ENCODE measurements at regions not wholly inside any gene's neighbourhood (a gene's known extent, or its start where the extent isn't known, plus 50 kb on each side); places are given as distances from the start of the nearest gene placed in this dataset.

- no peaks in the 10 kb centered on the region for H3K9me2 ChIP-seq (ENCODE audit: insufficient read depth)
- ChIA-PET CTCF (no interaction called here), POLR2A (ENCODE audit: unreplicated experiment) (no interaction called here)
- H3K27ac ChIP-seq = no peak overlapping the region
- no peak for TF ChIP-seq CTCF (conservative IDR thresholded peaks at IDR 0.05)
- no peak for TF ChIP-seq EZH2 (IDR thresholded peaks at IDR 0.05; ENCODE audit: low read depth)
- intact Hi-C loops (cut with micrococcal nuclease; ENCODE audit: unreplicated experiment) = no loop called here
- H3K4me3 ChIP-seq = no peak overlapping the region
- H3F3A ChIP-seq (ENCODE audit: insufficient read depth, low read depth) = no peaks in the 10 kb centered on the region
- H3K36me3 ChIP-seq (ENCODE audit: low read depth) = no peaks in the 10 kb centered on the region
- H3K9me3 ChIP-seq (ENCODE audit: insufficient read depth, low read depth) = no peaks in the 10 kb centered on the region
- no peaks in the 10 kb centered on the region for H3K79me2 ChIP-seq (ENCODE audit: low read depth)
- H4K20me1 ChIP-seq (ENCODE audit: insufficient read depth) = no peaks in the 10 kb centered on the region
- DNase-seq = no peak
- no peaks in the 10 kb centered on the region for H3K4me1 ChIP-seq (replicated peaks; ENCODE audit: insufficient read depth)
- H3K4me2 ChIP-seq = no peak overlapping the region
- BruUV-seq (replicated peaks) = no TSS peak
- H3K27me3 ChIP-seq (ENCODE audit: insufficient read depth, low read depth) = no peaks in the 10 kb centered on the region
- no peak overlapping the region for H2AFZ ChIP-seq
Observed at GRCh38 chr4:30653291-30653690, 66.9 kb upstream of the PCDH7 start.

GRCh38 chr4:30656828-30657227 is 63.3 kb upstream of the PCDH7 start:
- intact Hi-C loops (cut with micrococcal nuclease; ENCODE audit: unreplicated experiment) = no loop called here
- no peaks in the 10 kb centered on the region for H3K27me3 ChIP-seq (ENCODE audit: insufficient read depth, low read depth)
- H3K36me3 ChIP-seq (ENCODE audit: low read depth) = no peaks in the 10 kb centered on the region
- H3K4me2 ChIP-seq = no peak overlapping the region
- no peak overlapping the region for H3K4me3 ChIP-seq
- ChIA-PET CTCF (no interaction called here), POLR2A (ENCODE audit: unreplicated experiment) (no interaction called here)
- no peaks in the 10 kb centered on the region for H4K20me1 ChIP-seq (ENCODE audit: insufficient read depth)
- no peaks in the 10 kb centered on the region for H3K9me3 ChIP-seq (ENCODE audit: insufficient read depth, low read depth)
- no peak for DNase-seq
- H3K79me2 ChIP-seq (ENCODE audit: low read depth) = no peaks in the 10 kb centered on the region
- H3K27ac ChIP-seq = no peak overlapping the region
- no peaks in the 10 kb centered on the region for H3K9me2 ChIP-seq (ENCODE audit: insufficient read depth)
- no peaks in the 10 kb centered on the region for H3F3A ChIP-seq (ENCODE audit: insufficient read depth, low read depth)
- TF ChIP-seq CTCF (conservative IDR thresholded peaks at IDR 0.05) = no peak
- no peak for TF ChIP-seq EZH2 (IDR thresholded peaks at IDR 0.05; ENCODE audit: low read depth)
- no peaks in the 10 kb centered on the region for H3K4me1 ChIP-seq (replicated peaks; ENCODE audit: insufficient read depth)
- H2AFZ ChIP-seq = no peak overlapping the region
- BruUV-seq (replicated peaks) = no TSS peak

GRCh38 chr4:30667919-30668318 is 52.2 kb upstream of the PCDH7 start:
- no peak for DNase-seq
- no peaks in the 10 kb centered on the region for H3K9me2 ChIP-seq (ENCODE audit: insufficient read depth)
- no peak overlapping the region for H3K4me3 ChIP-seq
- no peaks in the 10 kb centered on the region for H3K4me1 ChIP-seq (replicated peaks; ENCODE audit: insufficient read depth)
- CTCF ChIA-PET = no interaction called here
- no peaks in the 10 kb centered on the region for H3K9me3 ChIP-seq (ENCODE audit: insufficient read depth, low read depth)
- no peak overlapping the region for H3K27ac ChIP-seq
- no peaks in the 10 kb centered on the region for H3F3A ChIP-seq (ENCODE audit: insufficient read depth, low read depth)
- H3K36me3 ChIP-seq (ENCODE audit: low read depth) = no peaks in the 10 kb centered on the region
- intact Hi-C loops (cut with micrococcal nuclease; ENCODE audit: unreplicated experiment) = no loop called here
- no peaks in the 10 kb centered on the region for H4K20me1 ChIP-seq (ENCODE audit: insufficient read depth)
- BruUV-seq (replicated peaks) = no TSS peak
- no peak for TF ChIP-seq CTCF (conservative IDR thresholded peaks at IDR 0.05)
- no peak for TF ChIP-seq EZH2 (IDR thresholded peaks at IDR 0.05; ENCODE audit: low read depth)
- H2AFZ ChIP-seq = peak overlapping the region; percentile 31; the same call in 1 of the 2 replicates
- H3K4me2 ChIP-seq = no peak overlapping the region
- POLR2A ChIA-PET (ENCODE audit: unreplicated experiment) = no interaction called here
- H3K27me3 ChIP-seq (ENCODE audit: insufficient read depth, low read depth) = no peaks in the 10 kb centered on the region
- H3K79me2 ChIP-seq (ENCODE audit: low read depth) = no peaks in the 10 kb centered on the region
